Colonic mucosa (tissue), 4 donors: ENCODE measurements at regions not wholly inside any gene's neighbourhood (a gene's known extent, or its start where the extent isn't known, plus 50 kb on each side); places are given as distances from the start of the nearest gene placed in this dataset.

Experiments
- DNase-seq: peaks from one replicate; pipeline ENCODE4 v3.0.0-alpha.2; 2020
- H3K27ac ChIP-seq: fragments of 200-600 bp; one replicate; pipeline ENCODE4 v1.8.0; 2021
- H3K27me3 ChIP-seq: fragments of 200-600 bp; one replicate; pipeline ENCODE4 v1.8.0; 2021
- H3K36me3 ChIP-seq: fragments of 200-600 bp; one replicate; pipeline ENCODE4 v1.8.0; 2021
- H3K4me1 ChIP-seq: fragments of 200-600 bp; one replicate; pipeline ENCODE4 v1.8.0; 2021; ENCODE audit warnings: mild to moderate bottlenecking
- H3K4me3 ChIP-seq: fragments of 200-600 bp; one replicate; pipeline ENCODE4 v1.8.0; 2021
- H3K9ac ChIP-seq, 2 donors: one replicate each; pipeline ENCODE4 v1.7.0; 2013; ENCODE audit warnings: control low read depth in 2 of 2, low read depth in 2 of 2, low read length in 2 of 2
- H3K9me3 ChIP-seq: fragments of 200-600 bp; one replicate; pipeline ENCODE4 v1.8.0; 2021
- CTCF ChIP-seq: fragments of 200-600 bp; IDR thresholded peaks from one replicate; pipeline ENCODE4 v1.8.0; 2022; ENCODE audit warnings: antibody characterized with exemption, mild to moderate bottlenecking
- intact Hi-C: fragments of 100-400 bp; cut with DNase I; formaldehyde crosslinking; loops from one replicate; pipeline ENCODE4 v1.14.1; 2022
- donor health status: healthy.
- donor health status: DM: no; HTN: no; CAD: no.
- donor health status: DM: no; HTN: no; CAD: no.

GRCh38 chr7:46296526-46296925 is 375.5 kb upstream of the IGFBP3 start:
- H3K9ac ChIP-seq, result no peak overlapping the region
- H3K4me1 ChIP-seq, result no peaks in the 10 kb centered on the region
- H3K36me3 ChIP-seq, result no peaks in the 10 kb centered on the region
- H3K9me3 ChIP-seq, result no peaks in the 10 kb centered on the region
- H3K4me3 ChIP-seq, result no peak overlapping the region
- H3K27ac ChIP-seq, result no peak overlapping the region
- intact Hi-C loops, result no loop called here
- TF ChIP-seq CTCF, result no peak
- H3K27me3 ChIP-seq, result no peaks in the 10 kb centered on the region
- DNase-seq, result no peak

GRCh38 chr7:46294381-46294780 is 373.3 kb upstream of the IGFBP3 start:
- no peaks in the 10 kb centered on the region for H3K27me3 ChIP-seq
- no peak for DNase-seq
- no peaks in the 10 kb centered on the region for H3K36me3 ChIP-seq
- no peak overlapping the region for H3K27ac ChIP-seq
- no peaks in the 10 kb centered on the region for H3K4me1 ChIP-seq
- TF ChIP-seq CTCF, result no peak
- no peak overlapping the region for H3K4me3 ChIP-seq
- no peak overlapping the region for H3K9ac ChIP-seq
- intact Hi-C loops, result no loop called here
- no peaks in the 10 kb centered on the region for H3K9me3 ChIP-seq

- Histone ChIP-seq H3K9me3 (no peaks in the 10 kb centered on the region), H3K27me3 (no peaks in the 10 kb centered on the region), H3K4me1 (no peaks in the 10 kb centered on the region), H3K4me3 (no peak overlapping the region), H3K36me3 (no peaks in the 10 kb centered on the region), H3K9ac (no peak overlapping the region), H3K27ac (no peak overlapping the region)
- TF ChIP-seq CTCF, result no peak
- intact Hi-C loops, result no loop called here
- DNase-seq, result no peak
These were observed 371.7 kb upstream of the IGFBP3 start for GRCh38 chr7:46292741-46293140.

GRCh38 chr7:46291601-46292150 is 370.6 kb upstream of the IGFBP3 start:
- no peaks in the 10 kb centered on the region for H3K27me3 ChIP-seq
- H3K9me3 ChIP-seq, result no peaks in the 10 kb centered on the region
- TF ChIP-seq CTCF, result no peak
- H3K4me3 ChIP-seq, result no peak overlapping the region
- H3K9ac ChIP-seq, result no peak overlapping the region
- no peak for DNase-seq
- no peaks in the 10 kb centered on the region for H3K4me1 ChIP-seq
- H3K27ac ChIP-seq, result no peak overlapping the region
- intact Hi-C loops, result no loop called here
- no peaks in the 10 kb centered on the region for H3K36me3 ChIP-seq

- no peak for DNase-seq
- Histone ChIP-seq H3K9me3 (no peaks in the 10 kb centered on the region), H3K9ac (no peak overlapping the region), H3K36me3 (no peaks in the 10 kb centered on the region), H3K27me3 (no peaks in the 10 kb centered on the region), H3K27ac (no peak overlapping the region), H3K4me3 (no peak overlapping the region), H3K4me1 (no peaks in the 10 kb centered on the region)
- intact Hi-C loops, result no loop called here
- TF ChIP-seq CTCF, result no peak
These were observed 370.0 kb upstream of the IGFBP3 start for GRCh38 chr7:46291050-46291438.
